C4-2B (cell line): ENCODE measurements at regions not wholly inside any gene's neighbourhood (a gene's known extent, or its start where the extent isn't known, plus 50 kb on each side); places are given as distances from the start of the nearest gene placed in this dataset.

ENCODE experiments used
- CTCF ChIP-seq: fragments of 450-650 bp; conservative IDR thresholded peaks from 2 replicates; pipeline ENCODE4 v1.5.1; 2017; ENCODE audit warnings: mild to moderate bottlenecking
- ZFX ChIP-seq: fragments of 450-650 bp; IDR thresholded peaks from 2 replicates; pipeline ENCODE4 v1.6.1; 2017

DNA sequence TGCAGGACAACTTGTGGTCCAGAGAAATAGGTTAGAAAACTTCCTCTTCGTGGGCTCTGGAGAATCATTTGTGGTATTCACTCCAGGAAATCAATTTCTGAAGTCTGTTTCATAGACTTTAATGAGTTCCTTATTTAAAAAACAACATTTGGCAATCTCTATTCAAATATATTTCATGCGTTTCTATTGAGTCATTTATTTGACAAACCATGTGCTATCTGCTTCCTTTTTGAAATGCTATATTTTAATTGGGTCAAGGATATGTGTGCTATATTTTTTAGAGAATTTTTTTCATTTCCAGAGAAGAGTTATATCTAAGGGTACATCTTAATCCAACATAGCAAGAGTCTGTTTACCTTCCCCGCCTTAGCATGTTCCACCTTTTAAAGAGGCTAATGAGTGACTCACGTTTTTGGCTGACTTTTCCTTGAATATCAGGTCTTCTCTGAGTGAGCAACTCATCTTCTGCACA lies 252.4 kb upstream of the EGLN3 start:
- no peak for TF ChIP-seq CTCF
- no peak for TF ChIP-seq ZFX
